GM19025 (cell line): ENCODE measurements at regions not wholly inside any gene's neighbourhood (a gene's known extent, or its start where the extent isn't known, plus 50 kb on each side); places are given as distances from the start of the nearest gene placed in this dataset.

Experiments used
- ATAC-seq: cut with Tn5 transposase; IDR thresholded peaks from one replicate; pipeline ENCODE4 v1.9.1; 2021; ENCODE audit warnings: mild to moderate bottlenecking, low read depth, moderate library complexity; ENCODE audit not compliant: unreplicated experiment

DNA sequence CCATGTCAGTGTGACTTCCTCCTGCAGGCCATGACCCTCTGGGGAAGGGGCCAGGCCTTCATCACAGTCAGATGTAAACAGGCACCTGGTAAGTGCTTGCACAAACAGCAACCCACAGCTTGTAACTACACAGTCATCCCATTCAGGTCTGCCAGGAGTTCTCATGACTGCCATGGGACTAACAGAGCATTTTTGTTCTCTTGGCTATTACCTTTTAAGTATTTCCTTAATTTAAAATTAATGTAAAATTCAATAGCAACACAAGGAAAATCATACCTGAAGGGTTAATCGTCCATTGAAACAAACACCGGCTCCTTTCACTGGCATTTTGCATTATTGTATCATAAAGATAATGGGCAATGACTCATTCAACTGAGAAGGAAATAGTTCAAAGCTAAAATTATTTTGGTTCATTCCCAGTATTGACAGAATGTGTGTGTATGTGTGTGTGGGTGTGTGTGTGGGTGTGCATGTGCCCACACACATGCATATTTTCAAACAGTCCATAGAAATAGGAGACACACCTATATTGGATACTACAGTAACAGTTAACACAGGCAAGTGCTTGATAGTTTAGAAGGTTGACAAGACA, 307.9 kb downstream of the WDR11 start:
- ATAC-seq: no peak

DNA sequence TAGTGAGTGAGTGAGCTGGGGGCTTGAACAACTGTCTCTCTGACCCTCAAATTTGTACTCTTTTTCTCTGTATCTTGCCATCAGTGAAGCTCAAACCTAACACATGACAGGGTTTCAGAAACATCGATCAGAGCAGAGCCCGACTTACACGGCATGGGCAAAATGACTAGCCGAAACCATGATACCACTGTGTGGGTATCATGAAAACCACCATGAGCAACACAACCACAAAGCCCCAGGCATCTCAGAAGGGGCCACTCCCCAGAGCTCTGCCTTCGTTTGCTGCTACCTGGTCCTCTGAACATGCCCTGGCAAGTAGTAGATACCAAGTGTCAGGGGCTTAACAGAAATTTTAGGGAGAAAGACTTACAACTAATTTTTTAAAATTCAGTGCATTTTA, 308.5 kb downstream of the WDR11 start:
- no peak for ATAC-seq

DNA sequence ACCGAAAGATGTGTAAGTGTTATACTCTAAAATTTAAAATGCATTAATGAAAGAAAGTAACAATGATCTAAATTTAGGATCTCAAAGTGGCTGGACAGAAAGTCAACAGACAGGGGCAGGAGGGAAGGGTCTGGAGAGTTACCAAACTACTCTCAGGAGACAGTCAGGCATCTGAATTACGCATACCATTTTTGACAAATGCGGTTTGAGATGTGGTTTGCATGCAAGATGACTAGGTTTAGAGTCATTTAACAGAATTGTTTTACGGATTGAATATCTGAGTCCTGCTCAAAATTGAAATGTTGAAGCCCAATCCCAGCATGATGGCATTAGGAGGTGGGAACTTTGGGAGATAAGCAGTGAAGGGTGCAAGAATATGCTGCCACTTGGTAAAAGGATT, 314.1 kb downstream of the WDR11 start:
- no peak for ATAC-seq

DNA sequence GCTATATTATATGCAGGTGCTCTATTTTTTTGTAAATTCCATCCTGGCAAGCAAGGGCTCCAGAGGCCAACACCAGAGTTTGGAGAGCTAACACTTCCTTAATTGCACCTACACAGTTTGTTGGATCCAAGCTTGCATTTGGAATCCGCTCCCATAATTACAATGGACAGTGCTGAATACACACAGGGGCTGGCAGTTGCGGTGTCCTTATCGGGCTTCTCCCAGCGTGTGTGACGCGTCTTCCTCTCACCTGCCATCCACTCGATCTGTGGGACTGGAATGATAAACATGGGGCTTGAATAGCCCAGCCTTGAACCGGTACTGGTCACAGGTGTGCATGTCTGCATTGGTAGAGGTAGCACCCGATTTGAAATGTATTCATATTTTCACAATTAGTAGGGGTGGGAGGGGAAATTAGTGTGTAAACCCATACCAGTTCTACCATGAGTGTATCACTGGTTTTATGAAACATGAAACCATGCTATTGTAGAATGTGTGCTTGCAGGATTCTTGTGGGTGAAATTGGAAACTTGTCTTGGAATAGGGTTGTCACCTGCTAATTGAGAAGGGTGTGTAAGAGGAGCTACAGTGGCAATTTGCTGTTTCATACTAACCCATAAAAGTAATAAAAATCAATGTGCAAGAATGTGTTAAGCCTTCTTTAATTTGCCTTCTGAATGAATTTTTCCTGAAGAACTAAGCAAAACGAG, 316.5 kb downstream of the WDR11 start:
- no peak for ATAC-seq

DNA sequence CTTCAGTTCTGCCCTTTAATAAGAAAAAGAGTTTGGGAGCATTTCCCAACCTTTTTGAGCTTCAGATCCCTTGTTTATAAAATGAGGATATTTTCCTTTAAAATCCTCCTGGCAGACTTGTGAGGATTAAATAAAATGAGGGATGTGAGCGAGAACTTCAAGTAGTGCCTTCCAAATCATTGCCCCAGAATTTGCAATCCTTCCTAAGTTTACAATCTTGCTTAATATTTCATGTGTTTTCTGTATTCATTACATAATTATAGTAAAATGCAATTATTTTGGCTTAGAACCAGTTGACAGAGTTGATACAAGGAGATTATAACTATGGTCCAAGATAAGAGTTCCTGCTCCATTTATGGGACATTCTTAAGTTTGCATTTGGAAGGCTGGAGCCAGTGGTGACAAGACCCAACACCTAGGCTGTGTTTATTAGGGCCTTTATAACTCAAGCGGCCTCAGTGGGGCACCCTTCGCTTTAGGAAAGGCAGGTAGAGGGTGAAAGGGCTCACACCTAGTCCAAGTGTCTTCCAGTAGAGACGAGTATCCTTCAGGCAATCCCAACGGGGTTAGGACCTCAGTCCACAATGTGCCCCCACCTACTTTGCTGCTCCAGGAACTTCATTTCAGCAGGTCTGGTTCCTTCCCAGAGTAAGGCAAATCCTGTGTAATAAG, 317.5 kb downstream of the WDR11 start:
- ATAC-seq: no peak

DNA sequence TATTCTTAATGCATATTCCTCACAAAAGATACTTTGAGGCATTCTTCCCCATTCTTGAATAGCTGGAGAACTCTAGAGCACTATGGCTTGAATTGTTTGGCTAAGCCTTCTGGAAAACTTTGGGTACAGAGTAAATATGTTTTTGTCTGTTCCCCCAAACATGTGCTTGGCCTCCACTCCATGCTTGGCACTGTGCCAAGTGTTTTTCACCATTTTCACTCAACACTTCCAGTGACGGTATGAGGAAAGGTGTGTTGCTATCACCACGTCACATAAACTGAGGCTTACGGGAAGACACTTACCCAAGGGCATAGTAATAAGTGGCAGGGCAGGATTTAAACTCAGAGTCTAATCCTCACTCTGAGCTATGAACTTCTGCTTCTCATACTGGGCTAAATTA, 318.2 kb downstream of the WDR11 start:
- no peak for ATAC-seq

DNA sequence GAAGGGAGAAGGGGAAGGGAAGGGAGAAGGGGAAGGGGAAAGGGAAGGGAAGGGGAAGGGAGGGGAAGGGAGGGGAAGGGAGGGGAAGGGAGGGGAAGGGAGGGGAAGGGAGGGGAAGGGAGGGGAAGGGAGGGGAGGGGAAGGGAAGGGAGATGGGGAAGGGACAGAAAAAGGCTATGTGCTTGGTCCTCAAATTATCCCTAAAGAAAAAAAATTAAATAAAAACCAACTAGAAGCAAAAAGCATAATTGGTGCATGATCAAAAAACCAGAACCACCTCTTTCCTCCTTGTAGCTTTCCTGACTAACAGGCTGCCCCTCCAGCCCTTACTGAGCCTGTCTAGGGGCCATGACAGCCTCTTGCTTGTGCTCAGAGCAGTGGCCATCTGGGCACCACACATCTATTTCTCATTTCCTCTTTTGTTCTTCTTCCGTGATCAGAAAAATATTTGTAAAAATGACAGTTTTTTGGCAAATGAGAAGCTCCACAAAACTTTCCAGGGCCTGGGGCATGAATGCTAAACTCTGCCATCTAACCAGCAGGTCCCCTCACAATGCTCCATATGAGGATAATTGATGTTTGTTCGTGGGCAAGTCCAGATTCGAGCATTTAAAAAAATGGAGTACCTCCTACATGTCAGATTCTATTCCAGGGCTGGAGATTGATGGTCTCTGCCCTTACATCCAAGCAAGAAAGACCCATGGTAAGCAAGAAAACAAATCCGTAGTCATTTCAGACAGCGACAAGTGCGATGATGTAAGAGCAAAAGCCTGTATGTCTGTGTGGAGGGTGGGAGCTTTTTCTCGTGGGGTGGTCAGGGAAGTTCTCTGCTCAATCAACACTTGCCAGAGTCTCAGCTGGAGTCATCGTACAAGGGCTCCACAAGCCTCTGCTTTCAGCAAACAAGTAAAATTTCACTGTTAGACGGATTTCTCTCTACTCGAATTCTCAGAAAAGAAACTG, 320.9 kb downstream of the WDR11 start:
- no peak for ATAC-seq

DNA sequence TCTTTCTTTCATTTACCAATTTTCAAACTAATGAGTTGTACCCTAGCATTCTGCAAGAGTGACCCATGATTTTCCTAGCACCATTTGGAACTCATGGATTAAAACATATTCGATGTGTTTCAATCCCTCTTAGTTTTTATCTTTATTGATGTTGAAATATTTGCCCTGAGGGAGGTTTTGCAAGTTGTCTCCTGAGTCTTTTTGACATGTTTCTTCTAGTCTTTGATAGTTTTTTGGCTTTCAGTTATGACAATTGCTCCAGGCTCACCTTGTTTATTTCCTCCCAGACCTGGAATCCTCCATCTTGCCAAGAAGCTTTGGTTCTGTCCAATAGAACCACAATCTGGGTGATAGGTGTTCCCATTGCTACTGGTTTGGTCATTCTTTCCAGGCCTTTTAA, 327.8 kb downstream of the WDR11 start:
- no peak for ATAC-seq

DNA sequence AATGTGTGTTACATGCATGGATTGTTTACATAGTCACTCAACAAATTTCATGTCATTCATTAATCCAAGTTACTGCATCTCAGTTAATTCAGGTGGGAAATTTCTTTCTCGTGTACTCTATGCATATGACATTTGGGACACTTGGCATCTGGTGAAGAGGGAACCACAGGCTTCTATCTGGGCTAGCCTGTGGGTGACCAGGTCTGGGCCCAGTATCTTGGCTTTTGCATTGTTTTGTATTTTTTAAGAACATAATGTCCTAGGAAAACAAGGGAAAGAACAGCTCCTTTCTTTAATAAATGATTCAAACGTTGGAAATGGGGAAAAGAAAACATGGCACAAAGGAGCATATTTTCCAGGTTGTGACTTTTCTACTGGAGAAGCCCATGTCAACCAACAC, 331.1 kb downstream of the WDR11 start:
- no peak for ATAC-seq

DNA sequence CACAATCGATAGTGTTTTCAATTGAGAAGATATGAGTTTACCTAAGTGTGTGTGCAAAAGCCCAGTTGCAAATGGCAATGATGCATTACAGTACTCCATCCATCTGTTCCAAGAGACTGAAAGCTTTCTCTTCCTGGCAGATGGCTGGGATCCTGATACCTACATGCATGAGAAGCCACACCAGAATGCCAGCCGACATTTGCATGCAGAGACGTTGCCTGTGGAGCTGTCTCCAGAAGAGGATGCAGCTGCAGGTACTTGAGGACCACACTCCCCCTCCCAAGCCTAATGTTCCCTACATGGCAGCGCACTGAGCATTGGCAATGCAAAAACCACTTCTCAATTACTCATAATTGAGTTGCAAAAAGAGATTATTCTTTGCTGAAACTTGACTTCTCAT, 332.1 kb downstream of the WDR11 start:
- ATAC-seq: no peak

DNA sequence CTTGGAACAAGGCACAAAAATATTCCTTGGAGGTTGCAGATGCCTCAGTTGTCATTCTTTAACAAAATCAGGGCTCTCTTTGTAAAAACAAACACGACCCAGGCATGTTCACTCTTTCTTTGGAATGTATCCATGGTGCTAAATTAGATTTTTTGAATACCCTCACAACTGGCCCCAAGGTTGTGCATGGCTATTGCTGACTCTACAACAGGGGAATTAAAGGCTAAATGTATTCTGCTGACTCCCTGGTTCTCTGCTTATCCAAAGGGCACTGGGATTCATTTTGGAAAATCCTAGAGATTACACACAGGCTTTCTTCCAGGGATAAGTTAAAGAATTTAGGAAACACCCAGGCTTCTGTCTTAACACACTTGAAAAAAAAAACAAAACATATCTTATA, 332.5 kb downstream of the WDR11 start:
- ATAC-seq: no peak

DNA sequence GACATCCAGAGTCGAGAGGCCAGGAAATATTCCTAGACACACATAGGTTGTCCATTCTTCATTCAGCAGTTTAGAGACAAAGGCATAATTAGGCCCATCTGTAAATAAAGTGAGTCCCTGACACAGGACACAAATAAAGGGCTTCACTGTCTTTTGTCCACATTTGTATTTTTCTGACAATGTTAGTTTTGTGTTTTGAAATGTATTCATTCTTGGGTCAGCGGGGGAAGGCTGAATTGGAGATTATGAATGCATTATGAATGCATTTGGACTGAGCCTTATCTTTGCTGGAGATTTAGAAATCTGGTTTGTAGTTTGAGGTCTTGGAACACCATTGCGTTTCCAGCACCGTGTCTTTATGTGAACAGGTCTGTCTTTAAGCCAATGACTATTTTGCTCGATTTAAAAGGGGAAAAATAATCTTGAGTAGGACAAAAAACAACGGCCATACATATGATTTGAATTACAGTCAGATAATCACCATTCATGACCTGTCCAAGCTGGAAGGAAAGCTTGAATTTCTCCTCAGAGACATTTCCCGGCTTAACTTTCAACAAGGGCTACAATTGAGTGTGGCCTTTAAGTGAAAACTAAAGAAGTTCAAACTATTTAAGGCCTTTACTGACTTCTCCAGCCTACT, 334.8 kb downstream of the WDR11 start:
- no peak for ATAC-seq

DNA sequence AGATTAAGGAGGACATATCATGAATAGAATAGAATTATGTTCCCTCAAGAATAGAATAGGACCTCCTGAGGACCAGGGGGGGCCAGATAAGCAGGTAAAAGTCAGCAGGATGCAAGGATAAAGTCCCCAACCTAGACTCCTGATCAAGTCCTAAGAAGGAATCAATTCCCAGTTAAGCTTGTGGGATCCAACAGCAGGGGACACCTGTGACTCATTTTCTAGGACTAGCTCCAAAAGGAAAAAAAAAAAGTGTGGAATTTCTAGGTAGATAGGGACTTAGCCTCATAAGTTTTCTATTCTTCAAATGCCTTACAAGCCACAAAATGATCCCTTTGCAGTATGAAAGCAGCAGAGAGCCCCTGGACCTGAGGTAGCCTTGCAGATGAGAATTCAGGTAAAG, 336.2 kb downstream of the WDR11 start:
- ATAC-seq: no peak

DNA sequence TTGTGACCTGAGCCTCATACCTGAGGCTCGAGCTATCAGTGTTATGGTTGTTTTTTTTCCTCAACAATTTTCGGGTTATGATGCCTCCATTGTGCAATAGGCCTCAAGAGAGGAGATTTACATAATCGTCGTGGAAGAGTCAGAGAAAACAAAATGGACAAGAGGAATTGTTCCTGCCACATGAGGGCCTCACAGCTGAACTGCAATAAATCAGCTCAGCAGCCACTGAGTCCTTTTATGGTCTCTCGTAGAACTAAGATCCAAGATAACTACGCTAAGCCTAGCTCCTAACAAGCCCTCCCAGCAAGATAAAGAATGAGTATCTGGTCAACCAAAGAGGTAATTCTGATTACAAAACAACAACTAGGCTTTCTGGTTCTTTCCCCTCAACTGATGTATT, 336.8 kb downstream of the WDR11 start:
- ATAC-seq: no peak

DNA sequence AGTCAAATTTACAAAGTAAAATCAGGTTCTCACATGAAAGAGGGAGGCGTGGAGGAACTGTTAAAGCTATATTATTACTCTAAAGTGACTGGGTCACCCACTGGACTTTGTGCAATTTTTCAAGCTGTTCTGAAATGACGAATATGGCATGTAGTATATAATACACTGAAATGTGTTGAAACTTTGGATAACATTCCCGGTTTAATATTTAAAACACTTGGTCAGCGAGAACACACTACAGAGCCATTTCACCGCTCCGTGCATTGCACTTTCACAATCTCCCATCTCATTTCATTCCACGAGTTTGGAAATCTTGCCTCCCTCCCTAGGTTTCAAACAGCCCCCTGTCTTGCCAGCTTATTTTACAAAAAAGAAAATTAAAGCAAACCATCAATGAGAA, 337.9 kb downstream of the WDR11 start:
- ATAC-seq: no peak

DNA sequence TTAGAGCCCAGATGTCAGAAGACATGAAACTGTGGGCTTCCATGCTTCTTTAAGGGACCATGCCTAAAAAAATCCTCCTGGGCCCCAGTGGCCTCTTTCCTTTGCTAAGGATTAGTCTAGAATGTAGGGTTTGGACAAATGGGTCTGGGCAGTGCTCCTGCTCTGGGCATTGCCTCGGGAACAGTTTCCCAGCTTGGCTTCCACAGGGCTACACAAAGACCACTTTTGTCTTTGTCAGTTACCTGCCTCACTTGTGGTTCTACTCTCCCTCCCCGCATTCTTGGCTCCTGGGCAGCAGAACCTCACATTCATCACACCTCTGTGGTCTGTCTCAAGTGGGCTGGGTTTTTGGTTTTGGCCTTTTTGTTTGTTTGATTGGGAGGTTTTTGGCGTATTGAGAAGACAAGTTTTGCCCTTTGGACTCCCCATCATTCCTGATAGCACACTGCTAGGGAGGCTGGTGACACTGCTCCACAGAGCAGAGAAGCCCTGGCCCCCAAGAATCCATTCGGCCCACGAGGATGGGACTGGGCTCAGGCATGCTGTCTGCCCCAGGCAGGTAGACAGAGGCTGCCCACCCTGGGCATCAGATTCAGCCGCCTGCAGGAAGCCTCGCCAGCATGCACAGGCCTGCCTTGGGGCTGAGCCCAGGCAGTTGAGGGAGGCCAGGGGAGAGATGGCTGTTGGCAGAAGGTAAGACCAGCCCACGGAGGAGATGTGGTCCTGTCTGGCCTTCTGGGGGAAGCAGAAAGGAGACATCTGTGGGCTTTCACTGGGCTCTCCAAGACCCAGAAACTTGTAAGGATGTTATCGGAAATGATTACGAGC, 343.7 kb downstream of the WDR11 start:
- ATAC-seq: no peak

DNA sequence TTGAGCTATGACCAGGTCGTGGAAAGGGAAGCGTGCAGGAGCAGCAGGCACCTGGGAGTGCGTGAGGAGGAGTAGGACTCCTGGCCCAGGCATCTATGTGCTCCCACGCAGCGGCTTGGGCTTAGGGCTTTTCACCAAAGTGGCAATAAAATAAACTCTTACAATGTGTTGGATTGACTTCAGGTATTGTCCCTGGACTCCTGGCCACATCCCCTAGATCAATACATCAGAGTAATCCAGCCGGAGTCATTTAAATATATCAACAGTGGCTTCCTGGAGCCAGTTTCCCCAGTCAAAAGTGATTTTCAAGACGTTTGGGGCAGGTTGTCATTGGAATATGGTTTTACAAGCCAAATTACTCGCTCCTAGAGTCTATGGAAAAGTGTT, 344.4 kb downstream of the WDR11 start:
- no peak for ATAC-seq

DNA sequence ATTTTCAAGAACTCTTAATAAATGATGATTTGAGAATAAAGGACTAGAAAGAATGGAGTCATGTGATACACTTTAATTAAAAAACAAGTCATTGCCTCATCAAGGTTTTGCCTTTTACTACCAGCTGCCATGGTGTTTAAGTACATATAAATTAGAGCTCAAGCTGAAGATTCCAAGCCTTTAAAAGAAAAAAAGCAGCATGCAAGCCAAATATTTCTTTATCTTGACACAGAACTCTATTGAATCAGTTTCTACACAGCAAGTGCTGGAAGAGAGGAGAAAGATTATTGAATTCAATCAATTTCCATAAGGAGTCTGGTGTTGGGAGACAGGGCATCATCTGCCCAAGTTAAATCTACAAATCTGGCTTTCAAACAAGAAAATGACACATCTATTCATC, 347.9 kb downstream of the WDR11 start:
- ATAC-seq: no peak

DNA sequence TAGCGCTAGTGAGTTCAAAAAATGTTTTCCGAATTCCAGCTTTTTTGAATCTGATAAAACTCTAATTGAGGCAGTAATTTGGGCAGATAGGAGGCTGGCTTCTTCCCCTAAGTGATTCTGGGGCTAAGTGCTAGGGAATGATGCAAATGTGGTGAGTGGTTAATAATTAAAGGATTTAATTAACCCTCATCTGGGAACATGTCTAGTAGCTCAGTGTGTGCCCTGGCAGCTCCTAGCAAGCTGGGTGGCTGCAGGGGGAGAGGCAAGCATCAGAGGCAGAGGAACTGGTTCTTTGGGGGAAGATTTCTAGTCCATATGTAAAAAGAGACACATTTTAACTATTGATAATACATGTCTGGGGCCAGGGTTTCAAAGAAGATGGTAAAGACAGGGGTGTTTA, 354.5 kb downstream of the WDR11 start:
- no peak for ATAC-seq

DNA sequence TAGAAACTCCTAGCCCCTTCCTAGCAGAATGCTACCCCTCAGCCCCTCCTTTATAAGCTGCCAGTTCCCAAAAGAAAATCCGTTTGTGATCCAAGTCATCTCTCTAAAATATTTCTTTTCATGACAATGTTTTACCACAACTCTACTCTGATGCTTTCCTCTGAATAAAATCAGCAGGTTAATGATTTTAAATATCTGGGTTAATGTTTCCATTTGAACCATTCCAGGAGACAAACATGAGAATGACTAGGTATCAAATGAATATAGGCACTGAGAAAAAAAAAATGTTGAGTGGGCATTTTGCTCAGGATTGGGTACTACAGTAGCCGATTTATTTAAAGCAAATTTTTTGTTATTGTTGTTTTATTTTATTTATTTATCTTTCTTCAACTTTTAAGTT, 360.3 kb downstream of the WDR11 start:
- no peak for ATAC-seq
